IMR-90 (cell line): ENCODE measurements at regions not wholly inside any gene's neighbourhood (a gene's known extent, or its start where the extent isn't known, plus 50 kb on each side); places are given as distances from the start of the nearest gene placed in this dataset.

Experiments used
- ATAC-seq: fragments of 200-7000 bp; cut with Tn5 transposase; 2 replicates; pipeline ENCODE4 v1.9.1; 2020; ENCODE audit warnings: low read depth, mild to moderate bottlenecking, moderate library complexity
- BruUV-seq: library from RNA; stranded (reverse); fragments of 400-500 nt; replicated peaks from 2 replicates; lab custom pipeline; 2021; lab: Mats Ljungman, UMichigan
- CTCF ChIA-PET: fragments of 300-600 bp; formaldehyde crosslinking; extraction: SDS; loops from one replicate; lab custom pipeline; 2021; ENCODE audit warnings: antibody characterized with exemption; lab: Yijun Ruan, JAX
- POLR2A ChIA-PET: fragments of 300-600 bp; sonication (Branson Sonifier 250); formaldehyde crosslinking; loops from one replicate; lab custom pipeline; 2022; ENCODE audit warnings: antibody characterized with exemption; ENCODE audit not compliant: unreplicated experiment; lab: Charles Lee
- DNase-seq: peaks from one replicate; pipeline ENCODE4 v3.0.0; 2013
- H2AFZ ChIP-seq: replicated peaks from 2 replicates; pipeline ENCODE3; 2013; ENCODE audit warnings: low read length, mild to moderate bottlenecking; ENCODE audit not compliant: poor library complexity
- H2AK5ac ChIP-seq: 2 replicates; pipeline ENCODE4 v1.6.1; 2013; ENCODE audit warnings: low read depth, low read length, inconsistent platforms
- H2AK9ac ChIP-seq: replicated peaks from 2 replicates; pipeline ENCODE3; 2013; ENCODE audit warnings: mild to moderate bottlenecking, low read depth, low read length, moderate library complexity; ENCODE audit not compliant: poor library complexity
- H2BK120ac ChIP-seq: 2 replicates; pipeline ENCODE4 v1.6.1; 2013; ENCODE audit warnings: low read depth, low read length, inconsistent platforms
- H2BK15ac ChIP-seq: 3 replicates; pipeline ENCODE4 v1.6.1; 2013; ENCODE audit warnings: low read depth, low read length, inconsistent platforms
- H2BK20ac ChIP-seq: 2 replicates; pipeline ENCODE4 v1.6.1; 2013; ENCODE audit warnings: low read depth, mild to moderate bottlenecking, inconsistent platforms, low read length, moderate library complexity
- H2BK5ac ChIP-seq: 2 replicates; pipeline ENCODE4 v1.6.1; 2013; ENCODE audit warnings: mild to moderate bottlenecking, low read depth, low read length, inconsistent platforms; ENCODE audit not compliant: poor library complexity, severe bottlenecking
- H3K14ac ChIP-seq: replicated peaks from 2 replicates; pipeline ENCODE4 v1.6.1; 2013; ENCODE audit warnings: low read depth, low read length, inconsistent platforms
- H3K18ac ChIP-seq: 2 replicates; pipeline ENCODE4 v1.6.1; 2013; ENCODE audit warnings: low read depth, low read length, control low read depth
- H3K23ac ChIP-seq: 2 replicates; pipeline ENCODE4 v1.6.1; 2013; ENCODE audit warnings: low read depth, low read length, inconsistent platforms
- H3K27ac ChIP-seq: 2 replicates; pipeline ENCODE4 v1.5.1; 2013; ENCODE audit warnings: mild to moderate bottlenecking, control low read depth, low read length; ENCODE audit not compliant: insufficient read depth
- H3K27me3 ChIP-seq: 2 replicates; pipeline ENCODE4 v1.6.1; 2013; ENCODE audit warnings: low read length; ENCODE audit not compliant: control insufficient read depth, insufficient read depth
- H3K36me3 ChIP-seq: 2 replicates; pipeline ENCODE4 v1.6.1; 2013; ENCODE audit warnings: low read length, mixed read lengths; ENCODE audit not compliant: control insufficient read depth, insufficient read depth
- H3K4ac ChIP-seq: 2 replicates; pipeline ENCODE4 v1.6.1; 2013; ENCODE audit warnings: low read depth, low read length, inconsistent platforms
- H3K4me1 ChIP-seq: 2 replicates; pipeline ENCODE4 v1.6.1; 2013; ENCODE audit warnings: low read length, mixed read lengths; ENCODE audit not compliant: control insufficient read depth, insufficient read depth
- H3K4me2 ChIP-seq: 2 replicates; pipeline ENCODE4 v1.6.1; 2013; ENCODE audit warnings: low read depth, mild to moderate bottlenecking, control low read depth, low read length, moderate library complexity
- H3K4me3 ChIP-seq: 2 replicates; pipeline ENCODE4 v1.5.1; 2013; ENCODE audit warnings: low read depth, mild to moderate bottlenecking, control low read depth, low read length, moderate library complexity; ENCODE audit not compliant: insufficient read depth
- H3K56ac ChIP-seq: 2 replicates; pipeline ENCODE4 v1.6.1; 2013; ENCODE audit warnings: low read length, inconsistent platforms; ENCODE audit not compliant: insufficient read depth; ENCODE audit errors: extremely low read depth
- H3K79me1 ChIP-seq, 2 experiments: 2 replicates each; pipeline ENCODE4 v1.6.1; 2013; ENCODE audit warnings: low read length in 2 of 2, inconsistent platforms in 1 of 2, low read depth in 1 of 2
- H3K9ac ChIP-seq: 2 replicates; pipeline ENCODE4 v1.6.1; 2013; ENCODE audit warnings: low read depth, low read length, control low read depth
- H3K9me1 ChIP-seq: 2 replicates; pipeline ENCODE4 v1.6.1; 2013; ENCODE audit warnings: low read length, inconsistent platforms; ENCODE audit not compliant: insufficient read depth
- H3K9me3 ChIP-seq: 2 replicates; pipeline ENCODE4 v1.6.1; 2013; ENCODE audit warnings: low read length; ENCODE audit not compliant: control insufficient read depth, insufficient read depth
- H4K20me1 ChIP-seq: 2 replicates; pipeline ENCODE4 v1.6.1; 2013; ENCODE audit warnings: low read length, inconsistent platforms; ENCODE audit not compliant: insufficient read depth
- H4K5ac ChIP-seq: 2 replicates; pipeline ENCODE4 v1.6.1; 2013; ENCODE audit warnings: mild to moderate bottlenecking, low read depth, low read length, control low read depth
- H4K8ac ChIP-seq, 2 experiments: 2 replicates each; pipeline ENCODE4 v1.6.1; 2013; ENCODE audit warnings: low read depth in 2 of 2, low read length in 2 of 2, control low read depth in 1 of 2, inconsistent platforms in 1 of 2
- H4K91ac ChIP-seq: 2 replicates; pipeline ENCODE4 v1.6.1; 2013; ENCODE audit warnings: low read depth, low read length, inconsistent platforms; ENCODE audit not compliant: insufficient read depth
- CEBPB ChIP-seq: IDR thresholded peaks from 2 replicates; pipeline ENCODE4 v1.6.1; 2012; ENCODE audit warnings: low read depth, low read length, improper control_type of control experiment
- RCOR1 ChIP-seq: IDR thresholded peaks from 2 replicates; pipeline ENCODE4 v1.6.1; 2012; ENCODE audit warnings: mild to moderate bottlenecking, low read length, improper control_type of control experiment; ENCODE audit not compliant: insufficient replicate concordance
- WGBS, 2 experiments: methylation state at CpG; one replicate each; pipeline versions ENCODE4 v1.1.5 to v1.1.7; 2013; ENCODE audit warnings: missing lambda C conversion rate in 2 of 2; ENCODE audit not compliant: insufficient read length in 1 of 2; ENCODE audit errors: extremely low coverage in 2 of 2; 5-methylcytosine and 5-hydroxymethylcytosine counted together
- dilution Hi-C: fragments of 300-500 bp; cut with HindIII; formaldehyde crosslinking; loops from one replicate; pipeline ENCODE4 v1.14.3; 2018; ENCODE audit warnings: low sequenced_read_pairs; ENCODE audit not compliant: unreplicated experiment
- in situ Hi-C: fragments of 300-500 bp; cut with MboI; formaldehyde crosslinking; loops from 3 replicates; pipeline ENCODE4 v1.14.3; 2019; ENCODE audit warnings: low sequenced_read_pairs, inconsistent platforms, mixed read lengths
- intact Hi-C: fragments of 100-400 bp; cut with micrococcal nuclease; formaldehyde crosslinking; loops from 2 replicates; pipeline ENCODE4 v1.10.0; 2022

DNA sequence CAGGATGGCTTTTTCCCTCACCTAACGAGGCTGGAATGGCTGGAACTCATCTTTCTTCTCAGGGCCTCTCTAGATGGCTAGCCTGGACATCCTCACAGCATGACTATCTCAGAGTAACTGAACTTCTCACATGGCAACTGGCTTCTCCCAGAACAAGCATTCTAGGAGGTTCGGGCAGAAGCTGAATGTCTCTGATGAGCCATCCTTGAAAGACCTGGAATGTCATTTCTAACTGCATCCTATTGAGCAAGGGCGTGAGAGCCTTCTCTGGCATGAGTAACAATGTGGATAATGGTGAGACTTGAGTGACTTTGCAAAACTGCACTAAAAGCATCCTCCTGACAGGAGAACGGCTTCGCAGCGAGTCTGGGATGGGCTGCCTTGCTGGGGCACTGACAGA lies 487.7 kb downstream of the MAT2B start:
- in situ Hi-C loops (no loop called here), dilution Hi-C loops (no loop called here), intact Hi-C loops (no loop called here)
- no peak overlapping the region for H4K8ac ChIP-seq
- H3K23ac ChIP-seq = no peak overlapping the region
- no peak overlapping the region for H3K18ac ChIP-seq
- H2AK5ac ChIP-seq = no peak overlapping the region
- no peak overlapping the region for H2BK15ac ChIP-seq
- no peaks in the 10 kb centered on the region for H3K9me3 ChIP-seq
- no peak overlapping the region for H2BK20ac ChIP-seq
- ChIA-PET POLR2A (no interaction called here), CTCF (no interaction called here)
- H4K91ac ChIP-seq = no peak overlapping the region
- no CpG with 5 or more reads among the region's 6 CpGs for WGBS, 2 experiments
- no peak overlapping the region for H3K56ac ChIP-seq
- DNase-seq = no peak
- no peak overlapping the region for H2AK9ac ChIP-seq
- BruUV-seq = no TSS peak
- H4K20me1 ChIP-seq = no peaks in the 10 kb centered on the region
- H3K9me1 ChIP-seq = 0 out of 2 replicates have a peak, but pooled peaks cover 3% of the 10 kb centered on the region
- peaks cover 5% of the 10 kb centered on the region; the same call in 1 of the 2 replicates for H3K4me1 ChIP-seq
- H3K4ac ChIP-seq = no peak overlapping the region
- no peak overlapping the region for H3K14ac ChIP-seq
- H3K27ac ChIP-seq = no peak overlapping the region
- H3K79me1 ChIP-seq = no peaks in the 10 kb centered on the region
- peak overlapping the region; percentile 46 for H2AFZ ChIP-seq
- no peak overlapping the region for H4K5ac ChIP-seq
- ATAC-seq = no peak
- no peaks in the 10 kb centered on the region for H3K27me3 ChIP-seq
- H3K9ac ChIP-seq = no peak overlapping the region
- no peak overlapping the region for H3K4me3 ChIP-seq
- TF ChIP-seq RCOR1 (no peak), CEBPB (0 out of 2 replicates have a peak, but pooled peaks have one; percentile 4)
- H2BK120ac ChIP-seq = no peak overlapping the region
- H2BK5ac ChIP-seq = no peak overlapping the region
- no peak overlapping the region for H3K4me2 ChIP-seq
- H3K36me3 ChIP-seq = no peaks in the 10 kb centered on the region
